GM12874 (cell line): ENCODE measurements at regions not wholly inside any gene's neighbourhood (a gene's known extent, or its start where the extent isn't known, plus 50 kb on each side); places are given as distances from the start of the nearest gene placed in this dataset.

Source experiments
- CTCF ChIP-seq: IDR thresholded peaks from 2 replicates; pipeline ENCODE4 v1.5.1; 2011; ENCODE audit warnings: low read depth, mild to moderate bottlenecking, control low read depth, low read length, moderate library complexity; ENCODE audit not compliant: insufficient read depth

- no peak for TF ChIP-seq CTCF
Measured at GRCh38 chr4:64822405-64822804, 413.2 kb upstream of the TECRL start.

GRCh38 chr4:64821219-64821976, 412.1 kb upstream of the TECRL start:
- TF ChIP-seq CTCF, result no peak

GRCh38 chr4:64814616-64815015, 405.4 kb upstream of the TECRL start:
- no peak for TF ChIP-seq CTCF

- TF ChIP-seq CTCF, result no peak
Measured at GRCh38 chr4:64807821-64808220, 398.6 kb upstream of the TECRL start.

- no peak for TF ChIP-seq CTCF
Measured at GRCh38 chr4:64799751-64800150, 390.5 kb upstream of the TECRL start.

- TF ChIP-seq CTCF, result no peak
Measured at GRCh38 chr4:64796581-64796980, 387.3 kb upstream of the TECRL start.

- TF ChIP-seq CTCF, result no peak
Measured at GRCh38 chr4:64784125-64784524, 374.9 kb upstream of the TECRL start.
